WTC11 (cell line): ENCODE measurements at regions not wholly inside any gene's neighbourhood (a gene's known extent, or its start where the extent isn't known, plus 50 kb on each side); places are given as distances from the start of the nearest gene placed in this dataset.

Experiments used
- ATAC-seq: fragments of 200-7000 bp; cut with Tn5 transposase; 2 replicates; pipeline ENCODE4 v1.10.0; 2021; ENCODE audit warnings: mild to moderate bottlenecking, moderate library complexity
- CTCF ChIA-PET: fragments of 300-600 bp; sonication (Branson Sonifier 250); formaldehyde crosslinking; loops from one replicate; lab custom pipeline; 2021; ENCODE audit warnings: antibody characterized with exemption; lab: Charles Lee
- POLR2A ChIA-PET: fragments of 350-600 bp; sonication (Branson Sonifier 250); formaldehyde crosslinking; loops from one replicate; lab custom pipeline; 2021; ENCODE audit warnings: antibody characterized with exemption; lab: Charles Lee
- DNase-seq: peaks from one replicate; pipeline ENCODE4 v3.0.0; 2021; ENCODE audit warnings: low spot score
- H3K27ac Mint-ChIP-seq: 2 replicates; pipeline ENCODE4 v1.8.0; 2021; ENCODE audit warnings: mixed read lengths
- H3K27me3 Mint-ChIP-seq: 2 replicates; pipeline ENCODE4 v1.8.0; 2021; ENCODE audit warnings: low read depth, mild to moderate bottlenecking, moderate library complexity, mixed read lengths
- H3K36me3 Mint-ChIP-seq: 2 replicates; pipeline ENCODE4 v1.8.0; 2021; ENCODE audit warnings: mixed read lengths
- H3K4me1 Mint-ChIP-seq: 2 replicates; pipeline ENCODE4 v1.8.0; 2022; ENCODE audit warnings: mixed read lengths
- H3K4me3 Mint-ChIP-seq: 2 replicates; pipeline ENCODE4 v1.8.0; 2021; ENCODE audit warnings: mild to moderate bottlenecking, moderate library complexity, mixed read lengths
- H3K9me3 Mint-ChIP-seq: 2 replicates; pipeline ENCODE4 v1.8.0; 2021; ENCODE audit warnings: mixed read lengths
- CBFB ChIP-seq: sonication (generic); formaldehyde crosslinking; IDR thresholded peaks from 2 replicates; pipeline ENCODE4 v1.8.1; 2022; ENCODE audit warnings: mild to moderate bottlenecking, low read depth, missing genetic modification reagents
- CREM ChIP-seq: sonication (generic); formaldehyde crosslinking; IDR thresholded peaks from 2 replicates; pipeline ENCODE4 v1.8.1; 2022; ENCODE audit warnings: mild to moderate bottlenecking, missing genetic modification reagents, moderate library complexity
- IRF2 ChIP-seq: sonication (generic); formaldehyde crosslinking; IDR thresholded peaks from 2 replicates; pipeline ENCODE4 v1.8.0; 2022; ENCODE audit warnings: low read depth, missing genetic modification reagents, borderline replicate concordance
- MXD4 ChIP-seq: fragments of 250-450 bp; sonication (Bioruptor Pico); IDR thresholded peaks from 2 replicates; pipeline ENCODE4 v1.8.0; 2021; ENCODE audit warnings: mild to moderate bottlenecking, moderate library complexity, borderline replicate concordance
- NFATC4 ChIP-seq: fragments of 250-450 bp; sonication (Bioruptor Pico); IDR thresholded peaks from 2 replicates; pipeline ENCODE4 v1.9.0; 2021; ENCODE audit warnings: mild to moderate bottlenecking
- NR2C2 ChIP-seq: sonication (generic); formaldehyde crosslinking; IDR thresholded peaks from 2 replicates; pipeline ENCODE4 v1.8.0; 2022; ENCODE audit warnings: mild to moderate bottlenecking, missing genetic modification reagents
- PRRX2 ChIP-seq: fragments of 250-450 bp; sonication (Bioruptor Pico); IDR thresholded peaks from 2 replicates; pipeline ENCODE4 v1.8.0; 2021; ENCODE audit warnings: mild to moderate bottlenecking
- RORB ChIP-seq: fragments of 250-450 bp; sonication (Bioruptor Pico); IDR thresholded peaks from 2 replicates; pipeline ENCODE4 v1.9.0; 2021; ENCODE audit warnings: mild to moderate bottlenecking
- SMAD3 ChIP-seq: sonication (generic); formaldehyde crosslinking; IDR thresholded peaks from 2 replicates; pipeline ENCODE4 v1.8.0; 2022; ENCODE audit warnings: missing genetic modification reagents, mild to moderate bottlenecking, borderline replicate concordance
- TEAD1 ChIP-seq: sonication (generic); formaldehyde crosslinking; IDR thresholded peaks from 2 replicates; pipeline ENCODE4 v1.8.0; 2022; ENCODE audit warnings: mild to moderate bottlenecking, missing genetic modification reagents
- ZBTB21 ChIP-seq: sonication (generic); formaldehyde crosslinking; IDR thresholded peaks from 2 replicates; pipeline ENCODE4 v1.8.1; 2023; ENCODE audit warnings: mild to moderate bottlenecking, missing genetic modification reagents, borderline replicate concordance
- ZNF121 ChIP-seq: sonication (generic); formaldehyde crosslinking; IDR thresholded peaks from 2 replicates; pipeline ENCODE4 v1.8.0; 2023; ENCODE audit warnings: missing genetic modification reagents
- ZNF416 ChIP-seq: fragments of 250-450 bp; sonication (Bioruptor Pico); IDR thresholded peaks from 2 replicates; pipeline ENCODE4 v1.9.0; 2021; ENCODE audit warnings: mild to moderate bottlenecking, inconsistent platforms
- ZNF671 ChIP-seq: fragments of 250-450 bp; sonication (Bioruptor Pico); IDR thresholded peaks from 2 replicates; pipeline ENCODE4 v1.8.0; 2021; ENCODE audit warnings: mild to moderate bottlenecking
- TF ChIP-seq, protein P1 (sequence below): sonication (generic); formaldehyde crosslinking; IDR thresholded peaks from 2 replicates; pipeline ENCODE4 v1.8.0; 2022; ENCODE audit warnings: mild to moderate bottlenecking, missing genetic modification reagents
- TF ChIP-seq, protein P2 (sequence below): sonication (generic); formaldehyde crosslinking; IDR thresholded peaks from 2 replicates; pipeline ENCODE4 v1.8.1; 2023; ENCODE audit warnings: mild to moderate bottlenecking, missing genetic modification reagents
- TF ChIP-seq, protein P3 (sequence below): sonication (generic); formaldehyde crosslinking; IDR thresholded peaks from 2 replicates; pipeline ENCODE4 v1.8.0; 2022; ENCODE audit warnings: mild to moderate bottlenecking, missing genetic modification reagents
- TF ChIP-seq, protein P4 (sequence below): fragments of 250-450 bp; sonication (Bioruptor Pico); IDR thresholded peaks from 2 replicates; pipeline ENCODE4 v1.9.0; 2021; ENCODE audit warnings: mild to moderate bottlenecking
- TF ChIP-seq, protein P5 (sequence below): sonication (generic); formaldehyde crosslinking; IDR thresholded peaks from 2 replicates; pipeline ENCODE4 v1.8.0; 2022; ENCODE audit warnings: missing genetic modification reagents
- TF ChIP-seq, protein P6 (sequence below): fragments of 250-450 bp; sonication (Bioruptor Pico); IDR thresholded peaks from 2 replicates; pipeline ENCODE4 v2.1.2; 2022; ENCODE audit warnings: mild to moderate bottlenecking, moderate library complexity
- TF ChIP-seq, protein P7 (sequence below): sonication (generic); formaldehyde crosslinking; IDR thresholded peaks from 2 replicates; pipeline ENCODE4 v1.8.1; 2022; ENCODE audit warnings: low read depth, mild to moderate bottlenecking, moderate library complexity, missing genetic modification reagents, borderline replicate concordance

DNA sequence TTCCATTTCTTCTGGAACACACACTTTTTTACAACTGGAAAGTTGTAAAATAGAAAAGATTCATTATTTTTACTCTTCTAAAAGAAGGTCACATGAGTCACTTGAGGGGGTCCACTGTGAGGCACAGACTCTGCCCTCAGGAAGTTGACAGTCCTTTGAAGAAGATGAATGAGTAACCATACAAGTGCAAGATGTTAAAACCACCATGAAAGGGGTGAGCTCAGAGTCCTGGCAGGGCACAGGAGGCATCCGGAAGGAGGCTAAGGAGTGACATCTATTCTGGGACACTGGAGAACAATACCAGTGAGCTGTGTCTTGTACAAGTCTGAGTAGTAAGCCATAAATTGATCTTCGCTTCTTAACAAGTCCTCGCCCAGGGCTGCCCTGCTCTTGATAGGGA is 126.0 kb upstream of the FRMD6 start:
- Mint-ChIP-seq H3K9me3 (peaks cover 9% of the 10 kb centered on the region; the same call in 1 of the 2 replicates), H3K4me1 (peaks cover 14% of the 10 kb centered on the region), H3K4me3 (no peak overlapping the region), H3K27ac (no peak overlapping the region), H3K36me3 (no peaks in the 10 kb centered on the region), H3K27me3 (no peaks in the 10 kb centered on the region)
- ChIA-PET CTCF (interaction anchor here (0.6 kb wide), 1 partner anchor 23 kb away, joined by 3 read pairs; no protein-coding TSS in a partner anchor), POLR2A (no interaction called here)
- DNase-seq: no peak
- no peak for TF ChIP-seq ZNF416
- TF ChIP-seq, protein P1, sequence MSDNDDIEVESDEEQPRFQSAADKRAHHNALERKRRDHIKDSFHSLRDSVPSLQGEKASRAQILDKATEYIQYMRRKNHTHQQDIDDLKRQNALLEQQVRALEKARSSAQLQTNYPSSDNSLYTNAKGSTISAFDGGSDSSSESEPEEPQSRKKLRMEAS: no peak
- no peak for ATAC-seq

DNA sequence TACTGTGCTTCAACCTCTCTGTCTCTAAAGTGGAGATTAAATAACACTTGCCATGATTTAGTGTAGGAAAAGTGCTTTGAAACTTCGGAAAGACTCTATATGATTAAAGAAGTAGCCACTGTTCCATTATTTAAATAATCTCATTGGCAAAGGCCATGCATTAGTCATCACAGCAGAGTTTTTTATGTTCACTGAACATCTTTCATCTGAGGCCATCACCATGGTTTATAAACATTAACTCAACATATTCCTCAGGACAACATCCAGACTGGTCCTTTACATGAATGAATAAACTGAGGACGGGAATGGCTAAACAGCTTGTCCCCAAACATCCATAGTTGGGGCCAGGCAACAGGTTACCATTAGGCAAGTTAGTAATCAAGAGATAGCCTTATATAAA is 124.6 kb upstream of the FRMD6 start:
- ChIA-PET CTCF (no interaction called here), POLR2A (no interaction called here)
- no peak overlapping the region for H3K27ac Mint-ChIP-seq
- ATAC-seq (no peak), DNase-seq (no peak)
- H3K4me1 Mint-ChIP-seq: peaks cover 7% of the 10 kb centered on the region; the same call in 1 of the 2 replicates
- TF ChIP-seq, protein P2, sequence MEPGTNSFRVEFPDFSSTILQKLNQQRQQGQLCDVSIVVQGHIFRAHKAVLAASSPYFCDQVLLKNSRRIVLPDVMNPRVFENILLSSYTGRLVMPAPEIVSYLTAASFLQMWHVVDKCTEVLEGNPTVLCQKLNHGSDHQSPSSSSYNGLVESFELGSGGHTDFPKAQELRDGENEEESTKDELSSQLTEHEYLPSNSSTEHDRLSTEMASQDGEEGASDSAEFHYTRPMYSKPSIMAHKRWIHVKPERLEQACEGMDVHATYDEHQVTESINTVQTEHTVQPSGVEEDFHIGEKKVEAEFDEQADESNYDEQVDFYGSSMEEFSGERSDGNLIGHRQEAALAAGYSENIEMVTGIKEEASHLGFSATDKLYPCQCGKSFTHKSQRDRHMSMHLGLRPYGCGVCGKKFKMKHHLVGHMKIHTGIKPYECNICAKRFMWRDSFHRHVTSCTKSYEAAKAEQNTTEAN (CRISPR knock-in tag): no peak
- TF ChIP-seq SMAD3 (CRISPR knock-in tag): no peak
- TF ChIP-seq, protein P3, sequence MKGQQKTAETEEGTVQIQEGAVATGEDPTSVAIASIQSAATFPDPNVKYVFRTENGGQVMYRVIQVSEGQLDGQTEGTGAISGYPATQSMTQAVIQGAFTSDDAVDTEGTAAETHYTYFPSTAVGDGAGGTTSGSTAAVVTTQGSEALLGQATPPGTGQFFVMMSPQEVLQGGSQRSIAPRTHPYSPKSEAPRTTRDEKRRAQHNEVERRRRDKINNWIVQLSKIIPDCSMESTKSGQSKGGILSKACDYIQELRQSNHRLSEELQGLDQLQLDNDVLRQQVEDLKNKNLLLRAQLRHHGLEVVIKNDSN (CRISPR knock-in tag): no peak
- no peak for TF ChIP-seq MXD4 (CRISPR knock-in tag)
- TF ChIP-seq, protein P4, sequence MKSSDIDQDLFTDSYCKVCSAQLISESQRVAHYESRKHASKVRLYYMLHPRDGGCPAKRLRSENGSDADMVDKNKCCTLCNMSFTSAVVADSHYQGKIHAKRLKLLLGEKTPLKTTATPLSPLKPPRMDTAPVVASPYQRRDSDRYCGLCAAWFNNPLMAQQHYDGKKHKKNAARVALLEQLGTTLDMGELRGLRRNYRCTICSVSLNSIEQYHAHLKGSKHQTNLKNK: no peak
- no peak for TF ChIP-seq ZNF671
- TF ChIP-seq ZNF121 (CRISPR knock-in tag): no peak
- no peak for TF ChIP-seq TEAD1
- TF ChIP-seq PRRX2 (CRISPR knock-in tag): no peak
- H3K36me3 Mint-ChIP-seq: no peaks in the 10 kb centered on the region
- H3K9me3 Mint-ChIP-seq: peaks cover 5% of the 10 kb centered on the region; the same call in 1 of the 2 replicates
- H3K4me3 Mint-ChIP-seq: no peak overlapping the region
- H3K27me3 Mint-ChIP-seq: no peaks in the 10 kb centered on the region

DNA sequence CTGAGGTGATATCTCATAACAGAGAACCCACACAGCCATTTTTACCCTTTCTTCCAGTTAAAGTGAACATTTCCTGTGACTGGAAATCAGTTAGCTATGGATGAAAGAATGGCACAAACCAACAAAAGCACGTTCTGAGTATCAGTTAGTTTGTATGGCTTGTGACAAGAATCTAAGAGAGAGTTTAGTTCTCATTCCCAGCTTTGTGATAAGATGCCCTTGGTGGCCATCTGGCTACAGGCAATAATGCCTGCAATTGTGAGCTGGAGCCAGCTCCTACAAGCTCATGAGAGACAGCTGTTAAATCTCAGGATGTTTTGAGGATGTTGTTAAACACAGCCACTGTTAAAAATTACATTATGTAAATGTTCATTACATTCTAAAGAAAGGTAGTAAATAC is 122.0 kb upstream of the FRMD6 start:
- no peaks in the 10 kb centered on the region for H3K27me3 Mint-ChIP-seq
- TF ChIP-seq ZNF121 (CRISPR knock-in tag) (no peak), ZBTB21 (CRISPR knock-in tag) (no peak), CBFB (CRISPR knock-in tag) (no peak)
- TF ChIP-seq, protein P5, sequence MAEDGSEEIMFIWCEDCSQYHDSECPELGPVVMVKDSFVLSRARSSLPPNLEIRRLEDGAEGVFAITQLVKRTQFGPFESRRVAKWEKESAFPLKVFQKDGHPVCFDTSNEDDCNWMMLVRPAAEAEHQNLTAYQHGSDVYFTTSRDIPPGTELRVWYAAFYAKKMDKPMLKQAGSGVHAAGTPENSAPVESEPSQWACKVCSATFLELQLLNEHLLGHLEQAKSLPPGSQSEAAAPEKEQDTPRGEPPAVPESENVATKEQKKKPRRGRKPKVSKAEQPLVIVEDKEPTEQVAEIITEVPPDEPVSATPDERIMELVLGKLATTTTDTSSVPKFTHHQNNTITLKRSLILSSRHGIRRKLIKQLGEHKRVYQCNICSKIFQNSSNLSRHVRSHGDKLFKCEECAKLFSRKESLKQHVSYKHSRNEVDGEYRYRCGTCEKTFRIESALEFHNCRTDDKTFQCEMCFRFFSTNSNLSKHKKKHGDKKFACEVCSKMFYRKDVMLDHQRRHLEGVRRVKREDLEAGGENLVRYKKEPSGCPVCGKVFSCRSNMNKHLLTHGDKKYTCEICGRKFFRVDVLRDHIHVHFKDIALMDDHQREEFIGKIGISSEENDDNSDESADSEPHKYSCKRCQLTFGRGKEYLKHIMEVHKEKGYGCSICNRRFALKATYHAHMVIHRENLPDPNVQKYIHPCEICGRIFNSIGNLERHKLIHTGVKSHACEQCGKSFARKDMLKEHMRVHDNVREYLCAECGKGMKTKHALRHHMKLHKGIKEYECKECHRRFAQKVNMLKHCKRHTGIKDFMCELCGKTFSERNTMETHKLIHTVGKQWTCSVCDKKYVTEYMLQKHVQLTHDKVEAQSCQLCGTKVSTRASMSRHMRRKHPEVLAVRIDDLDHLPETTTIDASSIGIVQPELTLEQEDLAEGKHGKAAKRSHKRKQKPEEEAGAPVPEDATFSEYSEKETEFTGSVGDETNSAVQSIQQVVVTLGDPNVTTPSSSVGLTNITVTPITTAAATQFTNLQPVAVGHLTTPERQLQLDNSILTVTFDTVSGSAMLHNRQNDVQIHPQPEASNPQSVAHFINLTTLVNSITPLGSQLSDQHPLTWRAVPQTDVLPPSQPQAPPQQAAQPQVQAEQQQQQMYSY (CRISPR knock-in tag): no peak
- no peaks in the 10 kb centered on the region for H3K9me3 Mint-ChIP-seq
- peaks cover 3% of the 10 kb centered on the region; the same call in 1 of the 2 replicates for H3K4me1 Mint-ChIP-seq
- DNase-seq (no peak), ATAC-seq (no peak)
- no peak overlapping the region for H3K4me3 Mint-ChIP-seq
- ChIA-PET CTCF (no interaction called here), POLR2A (no interaction called here)
- no peak overlapping the region for H3K27ac Mint-ChIP-seq
- no peaks in the 10 kb centered on the region for H3K36me3 Mint-ChIP-seq

DNA sequence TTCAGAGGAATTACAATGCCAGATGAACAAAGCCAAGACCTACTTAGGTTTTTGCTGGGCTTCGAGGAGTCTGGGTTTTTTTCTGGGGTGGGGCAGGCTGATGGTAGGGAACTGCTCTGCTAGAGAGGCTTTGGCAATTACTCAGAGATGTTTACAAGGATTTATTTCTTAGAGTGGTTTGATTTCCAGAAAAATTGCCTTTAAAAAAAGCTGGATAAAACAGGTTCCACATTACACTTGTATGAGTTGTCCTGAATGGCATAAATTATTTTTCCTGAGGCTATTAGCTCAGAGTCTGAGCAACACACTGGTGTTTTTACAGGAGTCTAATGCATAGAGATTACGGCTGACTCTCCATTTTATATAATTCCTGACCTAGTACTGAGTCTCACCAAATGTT is 118.5 kb upstream of the FRMD6 start:
- CTCF ChIA-PET: no interaction called here
- Mint-ChIP-seq H3K27me3 (no peaks in the 10 kb centered on the region), H3K4me3 (no peak overlapping the region), H3K9me3 (peaks cover 10% of the 10 kb centered on the region), H3K4me1 (peaks cover 3% of the 10 kb centered on the region; the same call in 1 of the 2 replicates), H3K27ac (no peak overlapping the region), H3K36me3 (no peaks in the 10 kb centered on the region)
- DNase-seq (no peak), ATAC-seq (no peak)
- POLR2A ChIA-PET: no interaction called here
- TF ChIP-seq RORB (CRISPR knock-in tag) (no peak), ZNF671 (no peak), TEAD1 (no peak), NR2C2 (CRISPR knock-in tag) (no peak), CREM (CRISPR knock-in tag) (no peak), NFATC4 (CRISPR knock-in tag) (no peak), IRF2 (CRISPR knock-in tag) (no peak)
- TF ChIP-seq, protein P6, sequence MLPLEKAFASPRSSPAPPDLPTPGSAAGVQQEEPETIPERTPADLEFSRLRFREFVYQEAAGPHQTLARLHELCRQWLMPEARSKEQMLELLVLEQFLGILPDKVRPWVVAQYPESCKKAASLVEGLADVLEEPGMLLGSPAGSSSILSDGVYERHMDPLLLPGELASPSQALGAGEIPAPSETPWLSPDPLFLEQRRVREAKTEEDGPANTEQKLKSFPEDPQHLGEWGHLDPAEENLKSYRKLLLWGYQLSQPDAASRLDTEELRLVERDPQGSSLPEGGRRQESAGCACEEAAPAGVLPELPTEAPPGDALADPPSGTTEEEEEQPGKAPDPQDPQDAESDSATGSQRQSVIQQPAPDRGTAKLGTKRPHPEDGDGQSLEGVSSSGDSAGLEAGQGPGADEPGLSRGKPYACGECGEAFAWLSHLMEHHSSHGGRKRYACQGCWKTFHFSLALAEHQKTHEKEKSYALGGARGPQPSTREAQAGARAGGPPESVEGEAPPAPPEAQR: no peak
- TF ChIP-seq, protein P7, sequence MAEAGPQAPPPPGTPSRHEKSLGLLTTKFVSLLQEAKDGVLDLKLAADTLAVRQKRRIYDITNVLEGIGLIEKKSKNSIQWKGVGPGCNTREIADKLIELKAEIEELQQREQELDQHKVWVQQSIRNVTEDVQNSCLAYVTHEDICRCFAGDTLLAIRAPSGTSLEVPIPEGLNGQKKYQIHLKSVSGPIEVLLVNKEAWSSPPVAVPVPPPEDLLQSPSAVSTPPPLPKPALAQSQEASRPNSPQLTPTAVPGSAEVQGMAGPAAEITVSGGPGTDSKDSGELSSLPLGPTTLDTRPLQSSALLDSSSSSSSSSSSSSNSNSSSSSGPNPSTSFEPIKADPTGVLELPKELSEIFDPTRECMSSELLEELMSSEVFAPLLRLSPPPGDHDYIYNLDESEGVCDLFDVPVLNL (CRISPR knock-in tag): no peak
